Neutrophil (primary cell): ENCODE measurements at regions not wholly inside any gene's neighbourhood (a gene's known extent, or its start where the extent isn't known, plus 50 kb on each side); places are given as distances from the start of the nearest gene placed in this dataset.

ENCODE experiments used
- H3K27ac ChIP-seq: fragments of 200-600 bp; sonication (generic); 2 replicates; pipeline ENCODE4 v1.5.1; 2016; ENCODE audit warnings: mild to moderate bottlenecking, moderate library complexity
- H3K27me3 ChIP-seq: fragments of 200-600 bp; sonication (generic); 2 replicates; pipeline ENCODE4 v1.6.0; 2016; ENCODE audit warnings: mild to moderate bottlenecking
- H3K36me3 ChIP-seq: fragments of 200-600 bp; sonication (generic); 2 replicates; pipeline ENCODE4 v1.5.1; 2017
- H3K4me1 ChIP-seq, 2 experiments: fragments of 200-600 bp in 1 of 2; sonication (generic) in 1 of 2; 1 replicate in 1 of 2; 2 replicates in 1 of 2; pipeline versions ENCODE4 v1.5.1 to v1.6.1; 2013 to 2016; ENCODE audit warnings: low read depth in 1 of 2, low read length in 1 of 2, mild to moderate bottlenecking in 1 of 2, moderate library complexity in 1 of 2; ENCODE audit not compliant: control insufficient read depth in 1 of 2, insufficient read depth in 1 of 2
- H3K4me3 ChIP-seq, 2 experiments: fragments of 200-600 bp in 1 of 2; sonication (generic) in 1 of 2; 1 replicate in 1 of 2; 2 replicates in 1 of 2; pipeline ENCODE4 v1.5.1; 2013 to 2016; ENCODE audit warnings: low read depth in 1 of 2, low read length in 1 of 2, mild to moderate bottlenecking in 1 of 2, moderate library complexity in 1 of 2
- H3K9me3 ChIP-seq: fragments of 200-600 bp; sonication (generic); 2 replicates; pipeline ENCODE4 v1.5.1; 2016
- TF ChIP-seq, protein P1 (sequence below): fragments of 200-600 bp; sonication (generic); IDR thresholded peaks from 2 replicates; pipeline ENCODE4 v1.5.1; 2016; ENCODE audit warnings: antibody characterized with exemption

DNA sequence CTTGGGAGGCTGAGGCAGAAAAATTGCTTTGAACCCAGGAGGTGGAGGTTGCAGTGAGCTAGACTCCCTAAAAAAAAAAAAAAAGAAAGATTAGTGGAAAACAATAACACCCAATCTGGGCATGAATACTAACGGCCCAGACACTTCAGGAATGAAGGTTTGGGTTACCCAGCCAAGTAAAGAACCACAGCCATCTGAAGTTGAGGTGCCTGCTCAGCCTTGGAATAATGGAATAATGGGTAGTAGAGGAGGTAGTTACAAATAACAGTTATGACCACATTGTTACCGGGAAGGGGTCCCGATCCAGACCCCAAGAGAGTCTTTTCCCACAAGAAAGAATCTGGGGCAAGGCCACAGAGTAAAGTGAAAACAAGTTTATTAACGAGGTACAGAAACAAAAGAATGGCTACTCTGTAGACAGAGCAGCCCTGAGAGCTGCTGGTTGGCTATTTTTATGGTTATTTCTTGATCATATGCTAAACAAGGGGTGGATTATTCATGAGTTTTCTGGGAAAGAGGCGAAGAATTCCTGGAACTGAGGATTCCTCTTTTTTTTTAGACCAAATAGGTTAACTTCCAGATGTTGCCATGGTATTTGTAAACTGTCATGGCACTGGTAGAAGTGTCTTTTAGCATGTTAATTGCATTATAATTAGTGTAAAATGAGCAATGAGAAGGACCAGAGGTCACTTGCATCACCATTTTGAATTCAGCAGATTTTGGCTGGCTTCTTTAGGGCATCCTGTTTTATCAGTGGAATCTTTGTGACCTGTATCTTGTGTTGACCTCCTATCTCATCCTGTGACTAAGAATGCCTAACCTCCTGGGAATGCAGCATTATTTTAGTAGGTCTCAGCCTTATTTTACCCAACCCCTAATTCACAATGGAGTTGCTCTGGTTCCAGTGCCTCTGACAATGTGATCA is 96.2 kb upstream of the HAAO start:
- Histone ChIP-seq H3K27me3 (no peaks in the 10 kb centered on the region), H3K27ac (no peak overlapping the region)
- TF ChIP-seq, protein P1, sequence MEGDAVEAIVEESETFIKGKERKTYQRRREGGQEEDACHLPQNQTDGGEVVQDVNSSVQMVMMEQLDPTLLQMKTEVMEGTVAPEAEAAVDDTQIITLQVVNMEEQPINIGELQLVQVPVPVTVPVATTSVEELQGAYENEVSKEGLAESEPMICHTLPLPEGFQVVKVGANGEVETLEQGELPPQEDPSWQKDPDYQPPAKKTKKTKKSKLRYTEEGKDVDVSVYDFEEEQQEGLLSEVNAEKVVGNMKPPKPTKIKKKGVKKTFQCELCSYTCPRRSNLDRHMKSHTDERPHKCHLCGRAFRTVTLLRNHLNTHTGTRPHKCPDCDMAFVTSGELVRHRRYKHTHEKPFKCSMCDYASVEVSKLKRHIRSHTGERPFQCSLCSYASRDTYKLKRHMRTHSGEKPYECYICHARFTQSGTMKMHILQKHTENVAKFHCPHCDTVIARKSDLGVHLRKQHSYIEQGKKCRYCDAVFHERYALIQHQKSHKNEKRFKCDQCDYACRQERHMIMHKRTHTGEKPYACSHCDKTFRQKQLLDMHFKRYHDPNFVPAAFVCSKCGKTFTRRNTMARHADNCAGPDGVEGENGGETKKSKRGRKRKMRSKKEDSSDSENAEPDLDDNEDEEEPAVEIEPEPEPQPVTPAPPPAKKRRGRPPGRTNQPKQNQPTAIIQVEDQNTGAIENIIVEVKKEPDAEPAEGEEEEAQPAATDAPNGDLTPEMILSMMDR, result no peak

DNA sequence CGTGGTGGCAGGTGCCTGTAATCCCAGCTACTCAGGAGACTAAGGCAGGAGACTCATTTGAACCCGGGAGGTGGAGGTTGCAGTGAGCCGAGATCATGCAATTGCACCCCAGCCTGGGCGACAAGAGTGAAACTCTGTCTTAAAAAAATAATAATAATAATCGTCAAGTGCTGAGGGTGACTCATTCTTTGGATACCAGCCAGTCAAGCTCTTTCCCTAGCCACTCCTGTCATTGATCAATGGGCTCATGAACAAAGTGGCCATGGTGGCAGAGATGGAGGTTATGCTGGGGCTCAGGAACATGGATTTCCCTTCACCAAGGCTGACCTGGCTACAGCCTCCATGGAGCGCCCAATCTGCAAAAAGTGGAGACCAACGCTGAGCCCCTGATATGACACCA is 94.5 kb upstream of the HAAO start:
- H3K27me3 ChIP-seq, result no peaks in the 10 kb centered on the region
- no peaks in the 10 kb centered on the region for H3K4me1 ChIP-seq
- no peaks in the 10 kb centered on the region for H3K9me3 ChIP-seq
- H3K36me3 ChIP-seq, result no peaks in the 10 kb centered on the region
- TF ChIP-seq, protein P1, result no peak
- no peak overlapping the region for H3K4me3 ChIP-seq
- no peak overlapping the region for H3K27ac ChIP-seq

More for the DNA sequence above, 96.2 kb upstream of the HAAO start:
- H3K4me1 ChIP-seq, result no peaks in the 10 kb centered on the region
- H3K36me3 ChIP-seq, result no peaks in the 10 kb centered on the region
- no peak overlapping the region for H3K4me3 ChIP-seq
- no peaks in the 10 kb centered on the region for H3K9me3 ChIP-seq

DNA sequence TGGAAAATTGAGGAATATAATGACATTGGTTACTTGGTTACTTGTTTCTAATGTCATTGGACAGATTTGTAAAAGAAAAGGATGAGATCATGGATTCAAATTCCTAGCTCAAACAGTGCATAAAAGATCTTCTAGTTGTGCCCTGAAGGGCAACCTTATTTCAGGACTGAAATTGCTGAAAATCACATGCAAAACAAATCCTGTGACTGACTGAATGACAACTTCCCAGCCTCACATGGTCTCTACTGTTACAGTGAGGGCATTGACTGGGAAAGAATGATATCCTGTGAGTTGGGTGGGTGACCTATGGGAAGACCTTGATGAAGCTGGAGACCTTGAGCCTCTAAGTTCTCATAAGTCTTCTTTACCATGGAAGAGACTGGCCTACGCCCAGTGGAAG is 90.4 kb upstream of the HAAO start:
- no peaks in the 10 kb centered on the region for H3K9me3 ChIP-seq
- H3K27me3 ChIP-seq, result no peaks in the 10 kb centered on the region
- H3K27ac ChIP-seq, result no peak overlapping the region
- TF ChIP-seq, protein P1, result no peak
- no peaks in the 10 kb centered on the region for H3K36me3 ChIP-seq
- no peak overlapping the region for H3K4me3 ChIP-seq
- H3K4me1 ChIP-seq, result peaks cover 10 to 11% of the 10 kb centered on the region in 2 experiments

DNA sequence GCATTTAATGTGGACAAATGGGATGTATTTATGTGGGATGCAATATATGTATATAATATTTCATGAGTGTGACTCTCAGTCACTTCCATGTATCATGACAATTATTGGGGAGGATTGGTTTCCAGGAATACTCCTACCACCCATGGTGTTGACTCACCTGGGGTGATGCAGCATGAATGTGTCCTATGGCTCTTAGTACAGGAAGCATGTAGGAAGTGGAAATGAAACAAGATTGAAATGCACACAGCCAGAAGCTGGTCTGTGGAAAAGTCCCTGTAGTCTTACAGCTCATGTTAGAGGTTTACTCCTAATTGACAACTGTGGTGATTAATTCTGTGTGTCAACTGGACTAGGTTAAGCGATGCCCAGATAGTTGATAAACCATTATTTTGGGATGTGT is 89.3 kb upstream of the HAAO start:
- Histone ChIP-seq H3K4me1 (peaks cover 10 to 11% of the 10 kb centered on the region in 2 experiments), H3K27ac (no peak overlapping the region), H3K9me3 (no peaks in the 10 kb centered on the region), H3K4me3 (no peak overlapping the region), H3K27me3 (no peaks in the 10 kb centered on the region), H3K36me3 (no peaks in the 10 kb centered on the region)
- TF ChIP-seq, protein P1, result no peak

DNA sequence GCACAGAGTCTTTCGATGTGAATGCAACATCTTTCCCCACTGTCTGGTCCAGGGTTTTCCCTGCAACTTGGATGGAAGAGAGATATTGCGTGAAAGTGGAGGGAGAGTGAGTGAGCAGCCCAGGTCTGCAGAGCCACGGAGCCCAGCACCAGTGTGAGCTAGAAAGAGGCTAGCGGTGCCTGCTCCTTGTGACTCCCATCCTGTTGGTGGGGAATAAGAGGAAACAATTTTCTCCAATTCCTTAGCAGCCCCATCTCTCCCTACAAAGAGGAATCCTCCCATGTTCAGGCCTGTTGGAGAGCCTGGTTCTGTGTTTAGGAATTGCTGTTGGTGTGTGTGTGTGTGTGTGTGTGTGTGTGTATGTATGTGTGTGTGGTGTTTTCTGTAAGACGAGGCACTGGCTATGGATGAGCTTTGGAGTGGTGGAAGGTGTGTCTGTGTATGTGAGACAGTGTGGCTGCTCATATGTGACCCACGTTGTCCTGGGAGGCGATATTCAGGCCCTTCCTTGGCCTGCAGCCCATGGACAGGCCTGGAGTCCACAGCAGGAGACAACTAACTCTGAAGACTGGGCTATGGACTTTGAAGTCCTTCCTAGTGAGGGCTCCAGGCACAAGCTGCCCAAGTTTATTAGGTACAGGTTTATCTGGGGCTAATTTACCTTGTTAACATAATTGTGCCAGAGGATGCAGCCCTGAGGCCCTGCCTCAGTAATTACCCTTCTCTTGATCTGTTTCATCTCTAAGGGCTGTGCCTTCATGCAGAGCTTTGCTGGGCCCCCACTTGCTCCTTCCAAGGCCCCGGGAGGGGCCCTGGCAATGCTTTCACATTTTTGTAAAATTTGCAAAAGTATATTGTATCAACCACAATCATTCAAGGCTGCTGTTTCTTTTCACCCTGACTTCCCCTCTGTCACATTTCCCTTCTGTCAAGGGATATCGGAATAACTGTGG is 88.6 kb upstream of the HAAO start:
- Histone ChIP-seq H3K36me3 (no peaks in the 10 kb centered on the region), H3K27ac (no peak overlapping the region), H3K27me3 (no peaks in the 10 kb centered on the region), H3K4me3 (no peak overlapping the region), H3K9me3 (no peaks in the 10 kb centered on the region), H3K4me1 (peaks cover 10 to 11% of the 10 kb centered on the region in 2 experiments)
- TF ChIP-seq, protein P1, result no peak
